GM19455 (cell line): ENCODE measurements at regions not wholly inside any gene's neighbourhood (a gene's known extent, or its start where the extent isn't known, plus 50 kb on each side); places are given as distances from the start of the nearest gene placed in this dataset.

ENCODE experiments used
- ATAC-seq: cut with Tn5 transposase; IDR thresholded peaks from one replicate; pipeline ENCODE4 v1.9.1; 2021; ENCODE audit not compliant: unreplicated experiment

GRCh38 chr5:31049936-31050704, 143.4 kb upstream of the CDH6 start:
- no peak for ATAC-seq

GRCh38 chr5:31049461-31049860, 144.0 kb upstream of the CDH6 start:
- ATAC-seq: no peak

GRCh38 chr5:31048282-31049270, 144.9 kb upstream of the CDH6 start:
- no peak for ATAC-seq

GRCh38 chr5:31047621-31048020, 145.9 kb upstream of the CDH6 start:
- ATAC-seq: no peak

- ATAC-seq: no peak
These were observed 146.5 kb upstream of the CDH6 start for GRCh38 chr5:31047007-31047406.

- ATAC-seq: no peak
These were observed 157.1 kb upstream of the CDH6 start for GRCh38 chr5:31036411-31036810.

GRCh38 chr5:31033295-31033694, 160.2 kb upstream of the CDH6 start:
- no peak for ATAC-seq

- no peak for ATAC-seq
These were observed 163.6 kb upstream of the CDH6 start for GRCh38 chr5:31029925-31030324.

- no peak for ATAC-seq
These were observed 165.8 kb upstream of the CDH6 start for GRCh38 chr5:31027721-31028120.

GRCh38 chr5:31023105-31023504, 170.4 kb upstream of the CDH6 start:
- ATAC-seq: no peak

- ATAC-seq: no peak
These were observed 172.3 kb upstream of the CDH6 start for GRCh38 chr5:31021181-31021624.

GRCh38 chr5:31008231-31008630, 185.3 kb upstream of the CDH6 start:
- ATAC-seq: no peak

- no peak for ATAC-seq
These were observed 185.8 kb upstream of the CDH6 start for GRCh38 chr5:31007672-31008071.

GRCh38 chr5:31000287-31000686, 193.2 kb upstream of the CDH6 start:
- no peak for ATAC-seq

GRCh38 chr5:30997681-30998080, 195.8 kb upstream of the CDH6 start:
- ATAC-seq: no peak

GRCh38 chr5:30994902-30995301, 198.6 kb upstream of the CDH6 start:
- ATAC-seq: no peak

- no peak for ATAC-seq
These were observed 199.3 kb upstream of the CDH6 start for GRCh38 chr5:30994176-30994575.

GRCh38 chr5:30991462-30991861, 202.0 kb upstream of the CDH6 start:
- no peak for ATAC-seq

GRCh38 chr5:30981576-30981975, 211.9 kb upstream of the CDH6 start:
- no peak for ATAC-seq

GRCh38 chr5:30968971-30969370, 224.5 kb upstream of the CDH6 start:
- ATAC-seq: no peak

GRCh38 chr5:30960036-30960435, 233.4 kb upstream of the CDH6 start:
- no peak for ATAC-seq

- no peak for ATAC-seq
These were observed 234.2 kb upstream of the CDH6 start for GRCh38 chr5:30959238-30959637.
